DND-41 (cell line): ENCODE measurements at regions not wholly inside any gene's neighbourhood (a gene's known extent, or its start where the extent isn't known, plus 50 kb on each side); places are given as distances from the start of the nearest gene placed in this dataset.

ENCODE experiments used
- ATAC-seq: fragments of 200-7000 bp; cut with Tn5 transposase; 3 replicates; pipeline ENCODE4 v1.9.1; 2021; ENCODE audit warnings: low read depth; ENCODE audit not compliant: insufficient read depth
- DNase-seq: peaks from one replicate; pipeline ENCODE4 v3.0.0-alpha.2; 2020
- H2AFZ ChIP-seq: 2 replicates; pipeline ENCODE4 v1.6.0; 2012; ENCODE audit warnings: low read depth, low read length
- H3K27ac ChIP-seq: 2 replicates; pipeline ENCODE4 v1.5.1; 2012; ENCODE audit warnings: low read length, inconsistent platforms
- H3K27me3 ChIP-seq: fragments of 200-600 bp; sonication (generic); 2 replicates; pipeline ENCODE4 v1.6.0; 2012; ENCODE audit warnings: low read length, mild to moderate bottlenecking, inconsistent platforms; ENCODE audit not compliant: insufficient read depth, poor library complexity
- H3K36me3 ChIP-seq: 2 replicates; pipeline ENCODE4 v1.5.1; 2012; ENCODE audit warnings: low read length, inconsistent platforms; ENCODE audit not compliant: insufficient read depth
- H3K4me1 ChIP-seq: 2 replicates; pipeline ENCODE4 v1.5.1; 2012; ENCODE audit warnings: mild to moderate bottlenecking, low read length; ENCODE audit not compliant: insufficient read depth
- H3K4me2 ChIP-seq: 2 replicates; pipeline ENCODE4 v1.6.0; 2012; ENCODE audit warnings: mild to moderate bottlenecking, moderate library complexity, low read length, inconsistent platforms; ENCODE audit not compliant: insufficient read depth
- H3K4me3 ChIP-seq, 2 experiments: fragments of 200-600 bp in 1 of 2; shearing (Covaris generic) in 1 of 2; 2 replicates each; pipeline ENCODE4 v1.5.1; 2012 to 2016; ENCODE audit warnings: inconsistent platforms in 2 of 2, low read length in 2 of 2, mild to moderate bottlenecking in 2 of 2, low read depth in 1 of 2, moderate library complexity in 1 of 2
- H3K79me2 ChIP-seq: 2 replicates; pipeline ENCODE4 v1.6.0; 2012; ENCODE audit warnings: low read length, inconsistent platforms; ENCODE audit not compliant: insufficient read depth
- H3K9ac ChIP-seq: 2 replicates; pipeline ENCODE4 v1.6.0; 2012; ENCODE audit warnings: low read depth, mild to moderate bottlenecking, inconsistent platforms, low read length, moderate library complexity
- H3K9me3 ChIP-seq: 2 replicates; pipeline ENCODE4 v1.5.1; 2012; ENCODE audit warnings: low read length, moderate library complexity, mild to moderate bottlenecking, inconsistent platforms; ENCODE audit not compliant: insufficient read depth, severe bottlenecking
- H4K20me1 ChIP-seq: 2 replicates; pipeline ENCODE4 v1.6.0; 2012; ENCODE audit warnings: low read length; ENCODE audit not compliant: insufficient read depth
- EZH2 ChIP-seq: IDR thresholded peaks from 3 replicates; pipeline ENCODE4 v1.6.1; 2012; ENCODE audit warnings: borderline replicate concordance, low read depth, mild to moderate bottlenecking, moderate library complexity, low read length, inconsistent platforms; ENCODE audit not compliant: severe bottlenecking
- TF ChIP-seq, protein P1 (sequence below): IDR thresholded peaks from 2 replicates; pipeline ENCODE4 v1.5.1; 2012; ENCODE audit warnings: borderline replicate concordance, low read length, moderate library complexity, mild to moderate bottlenecking; ENCODE audit not compliant: poor library complexity, severe bottlenecking; ENCODE audit errors: extremely low read depth

DNA sequence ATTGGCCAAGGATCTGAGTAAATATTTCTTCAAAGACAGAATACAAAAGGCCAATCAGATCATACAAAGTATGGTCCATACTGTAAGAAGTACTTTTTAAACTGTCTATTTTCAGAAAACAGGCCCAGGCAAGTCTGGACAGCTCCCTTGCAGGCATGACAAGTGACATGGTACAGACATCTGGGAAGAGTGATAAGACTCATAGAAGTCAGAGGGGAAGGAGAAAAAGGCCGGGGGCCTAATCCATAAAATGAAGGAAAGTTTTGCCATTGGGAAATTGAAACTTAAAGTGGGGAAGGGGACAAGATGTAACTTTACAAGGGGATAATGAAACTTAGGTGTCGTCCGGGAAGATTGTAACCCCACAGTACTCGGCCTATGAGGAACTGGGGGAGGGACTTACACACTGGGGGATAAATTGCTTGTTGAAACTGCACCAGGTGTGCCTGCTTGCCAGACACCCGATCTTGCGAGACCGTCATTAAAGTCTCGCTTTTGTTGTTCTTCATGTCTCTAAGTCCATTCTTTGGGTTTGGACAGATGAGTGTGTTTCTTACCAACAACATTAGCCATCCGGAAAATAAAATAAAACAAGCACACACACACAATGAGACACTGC, 684.0 kb downstream of the CDH11 start:
- no peaks in the 10 kb centered on the region for H3K79me2 ChIP-seq
- ATAC-seq: no peak
- H3K4me1 ChIP-seq: no peaks in the 10 kb centered on the region
- no peak overlapping the region for H3K4me3 ChIP-seq
- H3K9me3 ChIP-seq: no peaks in the 10 kb centered on the region
- H4K20me1 ChIP-seq: no peaks in the 10 kb centered on the region
- no peak overlapping the region for H3K4me2 ChIP-seq
- no peaks in the 10 kb centered on the region for H3K36me3 ChIP-seq
- H3K27ac ChIP-seq: no peak overlapping the region
- DNase-seq: no peak
- no peak for TF ChIP-seq EZH2
- TF ChIP-seq, protein P1, sequence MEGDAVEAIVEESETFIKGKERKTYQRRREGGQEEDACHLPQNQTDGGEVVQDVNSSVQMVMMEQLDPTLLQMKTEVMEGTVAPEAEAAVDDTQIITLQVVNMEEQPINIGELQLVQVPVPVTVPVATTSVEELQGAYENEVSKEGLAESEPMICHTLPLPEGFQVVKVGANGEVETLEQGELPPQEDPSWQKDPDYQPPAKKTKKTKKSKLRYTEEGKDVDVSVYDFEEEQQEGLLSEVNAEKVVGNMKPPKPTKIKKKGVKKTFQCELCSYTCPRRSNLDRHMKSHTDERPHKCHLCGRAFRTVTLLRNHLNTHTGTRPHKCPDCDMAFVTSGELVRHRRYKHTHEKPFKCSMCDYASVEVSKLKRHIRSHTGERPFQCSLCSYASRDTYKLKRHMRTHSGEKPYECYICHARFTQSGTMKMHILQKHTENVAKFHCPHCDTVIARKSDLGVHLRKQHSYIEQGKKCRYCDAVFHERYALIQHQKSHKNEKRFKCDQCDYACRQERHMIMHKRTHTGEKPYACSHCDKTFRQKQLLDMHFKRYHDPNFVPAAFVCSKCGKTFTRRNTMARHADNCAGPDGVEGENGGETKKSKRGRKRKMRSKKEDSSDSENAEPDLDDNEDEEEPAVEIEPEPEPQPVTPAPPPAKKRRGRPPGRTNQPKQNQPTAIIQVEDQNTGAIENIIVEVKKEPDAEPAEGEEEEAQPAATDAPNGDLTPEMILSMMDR: no peak
- no peaks in the 10 kb centered on the region for H3K27me3 ChIP-seq
- H2AFZ ChIP-seq: no peak overlapping the region
- H3K9ac ChIP-seq: no peak overlapping the region

DNA sequence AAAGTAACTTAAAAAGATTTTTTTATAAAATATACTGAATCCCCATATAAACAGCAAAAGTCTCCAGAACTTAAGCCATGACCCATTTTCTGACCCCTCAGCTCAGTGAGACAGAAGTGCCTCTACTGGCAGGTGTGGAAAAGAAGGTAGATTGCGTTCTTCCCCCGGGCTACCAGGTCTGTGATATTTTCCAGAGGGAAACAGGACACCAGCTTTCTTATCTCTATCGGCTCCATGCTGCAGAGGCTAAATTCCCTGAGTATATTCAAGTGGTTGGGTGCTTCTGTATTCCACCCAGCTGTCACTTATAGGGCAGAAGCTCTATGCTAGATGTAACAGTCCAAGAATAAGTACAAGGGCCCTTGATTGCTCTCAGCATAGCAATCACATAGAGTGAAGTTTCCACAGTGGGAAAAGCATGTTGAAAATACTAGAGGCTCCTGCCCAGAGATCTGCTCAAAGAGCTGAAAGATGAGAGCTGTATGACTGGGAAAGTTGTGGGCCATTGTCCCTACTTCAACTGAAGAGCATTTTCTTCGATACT, 687.3 kb downstream of the CDH11 start:
- DNase-seq: no peak
- no peaks in the 10 kb centered on the region for H3K9me3 ChIP-seq
- H3K9ac ChIP-seq: no peak overlapping the region
- TF ChIP-seq, protein P1: no peak
- no peak for TF ChIP-seq EZH2
- ATAC-seq: no peak
- H3K4me2 ChIP-seq: no peak overlapping the region
- no peaks in the 10 kb centered on the region for H3K79me2 ChIP-seq
- H2AFZ ChIP-seq: no peak overlapping the region
- no peak overlapping the region for H3K27ac ChIP-seq
- no peaks in the 10 kb centered on the region for H4K20me1 ChIP-seq
- H3K27me3 ChIP-seq: no peaks in the 10 kb centered on the region
- H3K4me1 ChIP-seq: no peaks in the 10 kb centered on the region
- no peaks in the 10 kb centered on the region for H3K36me3 ChIP-seq
- H3K4me3 ChIP-seq: no peak overlapping the region

DNA sequence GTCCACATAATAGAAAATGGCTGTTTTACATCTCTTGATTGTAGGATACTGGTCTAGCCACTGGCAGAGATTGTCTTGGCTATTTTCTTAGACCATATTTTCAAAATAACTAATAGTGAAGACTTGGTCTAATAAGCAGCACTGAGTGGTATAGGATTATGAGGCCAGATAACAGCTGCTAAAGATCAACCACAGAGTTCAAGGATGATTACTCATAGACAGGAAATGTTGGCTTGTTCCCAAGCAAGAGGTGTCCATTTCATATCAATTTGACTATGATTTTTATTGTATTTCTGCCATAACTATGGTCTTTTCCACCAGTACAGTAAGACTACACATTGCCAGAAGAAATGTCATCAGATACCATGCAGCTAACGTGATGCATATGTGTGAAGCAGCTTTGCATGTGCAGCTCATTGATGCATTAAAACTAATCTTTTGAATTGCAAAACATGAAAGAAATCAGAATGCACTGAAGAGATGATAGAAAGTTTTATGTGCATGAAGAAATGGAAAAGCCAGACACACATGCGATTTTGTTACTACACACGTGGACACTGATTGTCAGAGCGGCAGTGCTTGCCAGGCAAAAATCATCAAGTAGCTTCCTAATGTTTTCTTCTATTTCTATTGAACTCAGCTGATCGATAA, 693.3 kb downstream of the CDH11 start:
- Histone ChIP-seq H3K27me3 (no peaks in the 10 kb centered on the region), H3K4me2 (no peak overlapping the region), H3K4me1 (no peaks in the 10 kb centered on the region), H3K9ac (no peak overlapping the region), H4K20me1 (no peaks in the 10 kb centered on the region), H3K79me2 (no peaks in the 10 kb centered on the region), H3K27ac (no peak overlapping the region), H3K4me3 (no peak overlapping the region), H3K9me3 (no peaks in the 10 kb centered on the region), H3K36me3 (no peaks in the 10 kb centered on the region), H2AFZ (no peak overlapping the region)
- DNase-seq (no peak), ATAC-seq (no peak)
- TF ChIP-seq, protein P1: no peak
- no peak for TF ChIP-seq EZH2
